Endodermal cell (in vitro differentiated cells): ENCODE measurements at regions not wholly inside any gene's neighbourhood (a gene's known extent, or its start where the extent isn't known, plus 50 kb on each side); places are given as distances from the start of the nearest gene placed in this dataset.

Experiments used
- DNase-seq: peaks from one replicate; pipeline ENCODE4 v3.0.0-alpha.2; 2017
- H3K27ac ChIP-seq: 2 replicates; pipeline ENCODE4 v1.5.1; 2013; ENCODE audit warnings: mild to moderate bottlenecking, low read depth, low read length, moderate library complexity
- H3K27me3 ChIP-seq: 2 replicates; pipeline ENCODE4 v1.6.1; 2013; ENCODE audit warnings: mild to moderate bottlenecking, low read length, moderate library complexity; ENCODE audit not compliant: insufficient read depth, control insufficient read depth, poor library complexity, severe bottlenecking
- H3K36me3 ChIP-seq: 2 replicates; pipeline ENCODE4 v1.7.0; 2013; ENCODE audit warnings: mild to moderate bottlenecking, low read length, moderate library complexity; ENCODE audit not compliant: control insufficient read depth, insufficient read depth
- H3K4me1 ChIP-seq: one replicate; pipeline ENCODE4 v1.7.0; 2013; ENCODE audit warnings: low read length; ENCODE audit not compliant: control insufficient read depth, insufficient read depth
- H3K4me3 ChIP-seq: 2 replicates; pipeline ENCODE4 v1.5.1; 2013; ENCODE audit warnings: mild to moderate bottlenecking, low read length, moderate library complexity
- H3K9ac ChIP-seq: 2 replicates; pipeline ENCODE4 v1.6.1; 2013; ENCODE audit warnings: mild to moderate bottlenecking, low read length, moderate library complexity; ENCODE audit not compliant: poor library complexity, severe bottlenecking; ENCODE audit errors: extremely low read depth
- H3K9me3 ChIP-seq: 2 replicates; pipeline ENCODE4 v1.6.1; 2013; ENCODE audit warnings: mild to moderate bottlenecking, low read length, moderate library complexity; ENCODE audit not compliant: control insufficient read depth
- H3K27ac Mint-ChIP-seq: 2 replicates; pipeline ENCODE4 v1.8.0; 2020; ENCODE audit warnings: mixed read lengths
- H3K27me3 Mint-ChIP-seq: 2 replicates; pipeline ENCODE4 v1.8.0; 2021; ENCODE audit warnings: mild to moderate bottlenecking, mixed read lengths; ENCODE audit not compliant: insufficient read depth
- H3K36me3 Mint-ChIP-seq: 2 replicates; pipeline ENCODE4 v1.8.0; 2020; ENCODE audit warnings: low read depth, mixed read lengths
- H3K4me1 Mint-ChIP-seq: 2 replicates; pipeline ENCODE4 v1.8.0; 2020; ENCODE audit warnings: mixed read lengths
- H3K4me3 Mint-ChIP-seq: 2 replicates; pipeline ENCODE4 v1.8.0; 2020; ENCODE audit warnings: mild to moderate bottlenecking, moderate library complexity, mixed read lengths
- H3K9me3 Mint-ChIP-seq: 2 replicates; pipeline ENCODE4 v1.8.0; 2020; ENCODE audit warnings: mild to moderate bottlenecking, mixed read lengths
- WGBS, 2 experiments: methylation state at CpG; one replicate each; pipeline versions ENCODE4 v1.1.5 to v1.1.7; 2013; ENCODE audit warnings: missing lambda C conversion rate in 2 of 2, mixed read lengths in 1 of 2; ENCODE audit not compliant: insufficient coverage in 1 of 2, insufficient read length in 1 of 2; 5-methylcytosine and 5-hydroxymethylcytosine counted together
- TF ChIP-seq, protein P1 (sequence below): fragments of 200-600 bp; sonication (generic); conservative IDR thresholded peaks from 2 replicates; pipeline ENCODE4 v1.5.0; 2021; ENCODE audit warnings: antibody characterized with exemption, mild to moderate bottlenecking

DNA sequence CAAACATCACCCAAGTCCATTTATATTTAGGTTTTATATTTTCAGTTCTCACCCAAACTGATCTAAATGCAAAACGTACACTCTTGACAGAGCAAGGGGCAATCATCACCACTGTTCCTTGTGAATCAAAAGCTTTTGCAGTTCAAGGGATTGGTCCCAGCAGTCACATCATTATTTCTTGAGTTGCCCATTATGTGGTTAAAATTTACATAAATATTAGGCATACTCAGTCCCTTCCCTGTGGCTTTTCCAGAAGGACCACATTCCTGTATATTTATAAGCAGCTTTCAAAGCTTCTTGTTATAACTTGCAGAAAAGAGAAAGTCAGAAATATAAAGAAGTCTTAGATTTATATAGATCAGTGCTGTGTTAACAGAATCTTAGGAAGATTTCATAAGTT, 224.4 kb downstream of the CLCN4 start:
- no peaks in the 10 kb centered on the region for H3K27me3 Mint-ChIP-seq
- H3K4me3 Mint-ChIP-seq = no peak overlapping the region
- no peaks in the 10 kb centered on the region for H3K36me3 Mint-ChIP-seq
- H3K27ac Mint-ChIP-seq = no peak overlapping the region
- no peaks in the 10 kb centered on the region for H3K36me3 ChIP-seq
- peak overlapping the region; percentile 2 for H3K27ac ChIP-seq
- peaks cover 41% of the 10 kb centered on the region for H3K9me3 Mint-ChIP-seq
- TF ChIP-seq, protein P1, sequence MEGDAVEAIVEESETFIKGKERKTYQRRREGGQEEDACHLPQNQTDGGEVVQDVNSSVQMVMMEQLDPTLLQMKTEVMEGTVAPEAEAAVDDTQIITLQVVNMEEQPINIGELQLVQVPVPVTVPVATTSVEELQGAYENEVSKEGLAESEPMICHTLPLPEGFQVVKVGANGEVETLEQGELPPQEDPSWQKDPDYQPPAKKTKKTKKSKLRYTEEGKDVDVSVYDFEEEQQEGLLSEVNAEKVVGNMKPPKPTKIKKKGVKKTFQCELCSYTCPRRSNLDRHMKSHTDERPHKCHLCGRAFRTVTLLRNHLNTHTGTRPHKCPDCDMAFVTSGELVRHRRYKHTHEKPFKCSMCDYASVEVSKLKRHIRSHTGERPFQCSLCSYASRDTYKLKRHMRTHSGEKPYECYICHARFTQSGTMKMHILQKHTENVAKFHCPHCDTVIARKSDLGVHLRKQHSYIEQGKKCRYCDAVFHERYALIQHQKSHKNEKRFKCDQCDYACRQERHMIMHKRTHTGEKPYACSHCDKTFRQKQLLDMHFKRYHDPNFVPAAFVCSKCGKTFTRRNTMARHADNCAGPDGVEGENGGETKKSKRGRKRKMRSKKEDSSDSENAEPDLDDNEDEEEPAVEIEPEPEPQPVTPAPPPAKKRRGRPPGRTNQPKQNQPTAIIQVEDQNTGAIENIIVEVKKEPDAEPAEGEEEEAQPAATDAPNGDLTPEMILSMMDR = no peak
- H3K4me3 ChIP-seq = no peak overlapping the region
- DNase-seq = no peak
- no peaks in the 10 kb centered on the region for H3K4me1 ChIP-seq
- WGBS, 2 experiments = 100% methylated on average over 1 of the region's 1 CpG
- H3K9ac ChIP-seq = no peak overlapping the region
- no peaks in the 10 kb centered on the region for H3K4me1 Mint-ChIP-seq
- peaks cover 6% of the 10 kb centered on the region for H3K9me3 ChIP-seq
- no peaks in the 10 kb centered on the region for H3K27me3 ChIP-seq

DNA sequence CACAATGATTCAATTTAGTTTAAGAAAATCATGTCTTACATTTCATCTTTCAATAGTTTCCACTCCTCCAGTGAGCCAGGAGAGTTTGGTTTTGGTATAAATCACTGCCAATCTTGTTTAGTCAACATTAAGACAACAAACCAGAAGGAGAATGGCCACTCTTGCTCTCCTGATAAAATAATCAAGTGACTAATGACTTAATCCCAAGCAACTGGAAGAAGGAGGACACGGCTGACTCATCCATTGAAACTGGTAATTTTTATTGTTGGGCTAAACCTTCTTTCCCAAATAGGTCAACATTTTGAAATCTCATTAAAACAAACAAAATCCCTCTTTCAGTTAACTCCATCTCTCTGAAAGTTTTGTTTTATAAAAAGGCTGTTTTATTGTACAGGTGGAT, 230.2 kb downstream of the CLCN4 start:
- Histone ChIP-seq H3K9ac (no peak overlapping the region), H3K36me3 (no peaks in the 10 kb centered on the region), H3K27ac (no peak overlapping the region), H3K9me3 (no peaks in the 10 kb centered on the region), H3K4me1 (no peaks in the 10 kb centered on the region), H3K4me3 (peak overlapping the region; percentile 36), H3K27me3 (no peaks in the 10 kb centered on the region)
- Mint-ChIP-seq H3K27me3 (no peaks in the 10 kb centered on the region), H3K9me3 (peaks cover 50% of the 10 kb centered on the region), H3K4me1 (peaks cover 6% of the 10 kb centered on the region), H3K4me3 (no peak overlapping the region), H3K27ac (no peak overlapping the region), H3K36me3 (no peaks in the 10 kb centered on the region)
- no peak for DNase-seq
- WGBS, 2 experiments = no CpG with 5 or more reads among the region's 1 CpG
- TF ChIP-seq, protein P1 = no peak

DNA sequence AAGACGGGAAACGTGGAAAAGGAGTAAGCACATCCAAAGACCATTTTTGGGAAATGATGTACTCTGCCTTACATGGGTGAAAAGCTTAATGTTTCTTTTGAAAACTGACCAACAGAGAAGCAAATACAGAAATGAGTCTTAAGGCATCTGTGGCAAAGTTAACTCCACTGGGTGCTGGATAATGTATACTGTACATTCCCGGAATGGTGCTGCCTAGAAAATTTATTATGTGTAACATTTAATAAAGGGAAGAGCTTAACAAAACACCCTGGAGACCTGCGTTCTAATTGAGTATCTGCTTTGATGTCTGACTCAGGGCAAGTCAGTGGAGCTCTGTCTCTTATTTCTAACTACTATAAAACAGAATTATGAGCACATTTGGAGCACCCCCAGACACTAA, 230.2 kb downstream of the MID1 start:
- TF ChIP-seq, protein P1 = no peak
- no peaks in the 10 kb centered on the region for H3K36me3 ChIP-seq
- peaks cover 56% of the 10 kb centered on the region for H3K9me3 Mint-ChIP-seq
- H3K9me3 ChIP-seq = no peaks in the 10 kb centered on the region
- no peaks in the 10 kb centered on the region for H3K27me3 ChIP-seq
- H3K4me3 ChIP-seq = no peak overlapping the region
- peaks cover 6% of the 10 kb centered on the region for H3K4me1 Mint-ChIP-seq
- WGBS, 2 experiments = 95 to 100% methylated on average over 3 to 4 of the region's 4 CpGs
- H3K36me3 Mint-ChIP-seq = no peaks in the 10 kb centered on the region
- H3K27ac ChIP-seq = no peak overlapping the region
- no peak overlapping the region for H3K4me3 Mint-ChIP-seq
- H3K9ac ChIP-seq = no peak overlapping the region
- H3K27me3 Mint-ChIP-seq = no peaks in the 10 kb centered on the region
- DNase-seq = no peak
- H3K27ac Mint-ChIP-seq = no peak overlapping the region
- H3K4me1 ChIP-seq = no peaks in the 10 kb centered on the region
